ENCODE measurements at regions not wholly inside any gene's neighbourhood (a gene's known extent, or its start where the extent isn't known, plus 50 kb on each side); places are given as distances from the start of the nearest gene placed in this dataset.

DNA sequence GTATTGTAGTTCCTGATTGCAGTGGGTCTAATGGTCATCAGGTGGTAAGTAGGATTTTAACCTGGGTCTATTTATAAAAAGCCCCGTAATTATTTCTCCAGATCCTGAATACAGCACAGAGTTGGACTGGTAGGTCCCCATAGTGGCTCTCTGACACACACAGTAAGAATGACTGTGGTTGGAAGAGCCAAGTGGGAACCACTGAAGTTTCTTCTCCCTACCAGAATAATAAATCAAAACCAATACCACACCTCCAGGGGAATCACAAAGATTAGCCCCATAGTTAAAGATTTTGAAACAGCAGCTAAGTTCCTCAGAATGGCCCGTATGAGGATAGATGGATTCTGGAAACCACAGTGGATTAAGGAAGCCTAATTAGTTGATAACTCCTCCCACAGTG lies 68.4 kb upstream of the ZFR start:
- Histone ChIP-seq H3K27me3 (replicated peaks; ENCODE audit: insufficient read depth, low read depth, low read length, poor library complexity) (no peaks in the 10 kb centered on the region), H3K36me3 (ENCODE audit: insufficient read depth, low read length, poor library complexity, severe bottlenecking) (no peaks in the 10 kb centered on the region), H3K9me3 (ENCODE audit: low read depth, low read length, poor library complexity, severe bottlenecking) (no peaks in the 10 kb centered on the region), H3K4me1 (ENCODE audit: insufficient read depth, low read length, poor library complexity, severe bottlenecking) (no peaks in the 10 kb centered on the region), H3K27ac (ENCODE audit: low read depth, low read length, poor library complexity, severe bottlenecking) (no peak overlapping the region), H3K4me3 (ENCODE audit: low read depth, low read length, poor library complexity, severe bottlenecking) (no peak overlapping the region)
- TF ChIP-seq, protein P1, sequence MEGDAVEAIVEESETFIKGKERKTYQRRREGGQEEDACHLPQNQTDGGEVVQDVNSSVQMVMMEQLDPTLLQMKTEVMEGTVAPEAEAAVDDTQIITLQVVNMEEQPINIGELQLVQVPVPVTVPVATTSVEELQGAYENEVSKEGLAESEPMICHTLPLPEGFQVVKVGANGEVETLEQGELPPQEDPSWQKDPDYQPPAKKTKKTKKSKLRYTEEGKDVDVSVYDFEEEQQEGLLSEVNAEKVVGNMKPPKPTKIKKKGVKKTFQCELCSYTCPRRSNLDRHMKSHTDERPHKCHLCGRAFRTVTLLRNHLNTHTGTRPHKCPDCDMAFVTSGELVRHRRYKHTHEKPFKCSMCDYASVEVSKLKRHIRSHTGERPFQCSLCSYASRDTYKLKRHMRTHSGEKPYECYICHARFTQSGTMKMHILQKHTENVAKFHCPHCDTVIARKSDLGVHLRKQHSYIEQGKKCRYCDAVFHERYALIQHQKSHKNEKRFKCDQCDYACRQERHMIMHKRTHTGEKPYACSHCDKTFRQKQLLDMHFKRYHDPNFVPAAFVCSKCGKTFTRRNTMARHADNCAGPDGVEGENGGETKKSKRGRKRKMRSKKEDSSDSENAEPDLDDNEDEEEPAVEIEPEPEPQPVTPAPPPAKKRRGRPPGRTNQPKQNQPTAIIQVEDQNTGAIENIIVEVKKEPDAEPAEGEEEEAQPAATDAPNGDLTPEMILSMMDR (conservative IDR thresholded peaks at IDR 0.05; ENCODE audit: low read depth, low read length): no peak
- no peak for TF ChIP-seq EZH2 (IDR thresholded peaks at IDR 0.05; ENCODE audit: borderline replicate concordance, low read depth, low read length, poor library complexity, severe bottlenecking)
- DNase-seq (ENCODE audit: low spot score): no peak
- POLR2A ChIA-PET (ENCODE audit: low non-redundant PET): no interaction called here
- CTCF ChIA-PET: no interaction called here
- no TSS peak for BruUV-seq (replicated peaks)
- intact Hi-C loops (cut with micrococcal nuclease; ENCODE audit: unreplicated experiment): no loop called here

DNA sequence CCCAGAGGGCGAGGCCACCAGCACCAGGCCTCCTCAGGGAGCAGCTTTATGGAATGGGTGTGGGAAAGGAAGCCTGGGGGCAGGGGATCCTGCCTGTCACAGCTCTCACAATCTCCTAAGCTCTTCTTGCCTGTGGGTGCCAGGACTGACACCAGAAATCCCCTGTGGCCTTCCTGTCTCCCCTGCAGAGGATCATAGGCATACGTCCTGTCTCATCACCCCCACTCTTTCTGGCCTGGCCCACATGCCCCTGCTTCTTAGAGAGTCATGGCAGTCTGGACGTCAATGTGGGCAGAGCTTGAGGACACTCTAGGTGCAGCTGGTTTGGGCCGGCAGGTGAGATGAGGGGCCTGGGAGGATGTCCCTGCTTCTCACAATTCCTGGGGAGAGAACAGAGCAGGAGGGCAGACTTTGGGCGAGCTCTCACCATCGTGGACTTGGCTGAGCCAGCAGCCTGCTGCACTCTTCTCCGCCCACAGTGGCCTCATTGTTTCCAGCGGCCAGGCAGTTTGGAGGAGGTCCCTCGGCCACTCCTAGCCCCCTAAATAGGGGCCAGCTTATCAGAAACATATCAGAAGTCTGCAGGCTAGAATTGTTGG lies 67.3 kb upstream of the ZFR start:
- TF ChIP-seq, protein P1 (conservative IDR thresholded peaks at IDR 0.05; ENCODE audit: low read depth, low read length): no peak
- no peak for TF ChIP-seq EZH2 (IDR thresholded peaks at IDR 0.05; ENCODE audit: borderline replicate concordance, low read depth, low read length, poor library complexity, severe bottlenecking)
- no peaks in the 10 kb centered on the region for H3K36me3 ChIP-seq (ENCODE audit: insufficient read depth, low read length, poor library complexity, severe bottlenecking)
- POLR2A ChIA-PET (ENCODE audit: low non-redundant PET): interaction anchor here (0.6 kb wide), 1 partner anchor 528 kb away, joined by 3 read pairs; no protein-coding TSS in a partner anchor

GRCh38 chr5:32510860-32511259 lies 66.3 kb upstream of the ZFR start:
- no TSS peak for BruUV-seq (replicated peaks)
- CTCF ChIA-PET: no interaction called here

More for the DNA sequence above, 67.3 kb upstream of the ZFR start:
- peak; percentile 19 for DNase-seq (ENCODE audit: low spot score)
- intact Hi-C loops (cut with micrococcal nuclease; ENCODE audit: unreplicated experiment): no loop called here
- Histone ChIP-seq H3K4me1 (ENCODE audit: insufficient read depth, low read length, poor library complexity, severe bottlenecking) (no peaks in the 10 kb centered on the region), H3K27ac (ENCODE audit: low read depth, low read length, poor library complexity, severe bottlenecking) (no peak overlapping the region), H3K9me3 (ENCODE audit: low read depth, low read length, poor library complexity, severe bottlenecking) (no peaks in the 10 kb centered on the region), H3K27me3 (replicated peaks; ENCODE audit: insufficient read depth, low read depth, low read length, poor library complexity) (no peaks in the 10 kb centered on the region), H3K4me3 (ENCODE audit: low read depth, low read length, poor library complexity, severe bottlenecking) (no peak overlapping the region)
- CTCF ChIA-PET: no interaction called here
- BruUV-seq (replicated peaks): no TSS peak

More at GRCh38 chr5:32510860-32511259, 66.3 kb upstream of the ZFR start:
- POLR2A ChIA-PET (ENCODE audit: low non-redundant PET): no interaction called here
- intact Hi-C loops (cut with micrococcal nuclease; ENCODE audit: unreplicated experiment): no loop called here
- Histone ChIP-seq H3K36me3 (ENCODE audit: insufficient read depth, low read length, poor library complexity, severe bottlenecking) (no peaks in the 10 kb centered on the region), H3K4me3 (ENCODE audit: low read depth, low read length, poor library complexity, severe bottlenecking) (no peak overlapping the region), H3K4me1 (ENCODE audit: insufficient read depth, low read length, poor library complexity, severe bottlenecking) (peaks cover 8% of the 10 kb centered on the region), H3K27me3 (replicated peaks; ENCODE audit: insufficient read depth, low read depth, low read length, poor library complexity) (no peaks in the 10 kb centered on the region), H3K27ac (ENCODE audit: low read depth, low read length, poor library complexity, severe bottlenecking) (no peak overlapping the region), H3K9me3 (ENCODE audit: low read depth, low read length, poor library complexity, severe bottlenecking) (no peaks in the 10 kb centered on the region)
- DNase-seq (ENCODE audit: low spot score): no peak
- TF ChIP-seq, protein P1 (conservative IDR thresholded peaks at IDR 0.05; ENCODE audit: low read depth, low read length): no peak
- no peak for TF ChIP-seq EZH2 (IDR thresholded peaks at IDR 0.05; ENCODE audit: borderline replicate concordance, low read depth, low read length, poor library complexity, severe bottlenecking)
